OCI-LY7 (cell line): ENCODE measurements at regions not wholly inside any gene's neighbourhood (a gene's known extent, or its start where the extent isn't known, plus 50 kb on each side); places are given as distances from the start of the nearest gene placed in this dataset.

ENCODE experiments used
- BruUV-seq: library from RNA; stranded (reverse); fragments of 400-500 nt; replicated peaks from 2 replicates; lab custom pipeline; 2021; lab: Mats Ljungman, UMichigan
- CTCF ChIA-PET: fragments of 300-600 bp; sonication (Branson Sonifier 250); formaldehyde crosslinking; loops from one replicate; lab custom pipeline; 2022; ENCODE audit warnings: antibody characterized with exemption; ENCODE audit not compliant: unreplicated experiment; lab: Charles Lee
- POLR2A ChIA-PET: fragments of 300-600 bp; sonication (Branson Sonifier 250); formaldehyde crosslinking; loops from one replicate; lab custom pipeline; 2022; ENCODE audit warnings: antibody characterized with exemption; lab: Charles Lee
- DNase-seq: peaks from one replicate; pipeline ENCODE4 v3.0.0-alpha.2; 2015; ENCODE audit warnings: low spot score
- H2AFZ ChIP-seq: fragments of 200-600 bp; sonication (generic), shearing (Covaris generic); 2 replicates; pipeline ENCODE4 v1.6.1; 2014; ENCODE audit warnings: mild to moderate bottlenecking, antibody characterized with exemption, low read length, moderate library complexity
- H3K27ac ChIP-seq: fragments of 200-600 bp; sonication (generic); 2 replicates; pipeline ENCODE4 v1.5.1; 2014; ENCODE audit warnings: mixed run types, low read depth, mild to moderate bottlenecking, moderate library complexity, low read length, inconsistent platforms; ENCODE audit not compliant: poor library complexity, severe bottlenecking
- H3K36me3 ChIP-seq: fragments of 200-600 bp; sonication (generic); 2 replicates; pipeline ENCODE4 v1.6.1; 2014; ENCODE audit warnings: mild to moderate bottlenecking, antibody characterized with exemption, low read length, moderate library complexity, mixed read lengths; ENCODE audit not compliant: insufficient read depth
- H3K4me1 ChIP-seq: fragments of 200-600 bp; sonication (generic); 2 replicates; pipeline ENCODE4 v1.5.1; 2014; ENCODE audit warnings: mild to moderate bottlenecking, low read length; ENCODE audit not compliant: insufficient read depth, poor library complexity, severe bottlenecking
- H3K4me2 ChIP-seq: fragments of 200-600 bp; sonication (generic); 2 replicates; pipeline ENCODE4 v1.6.1; 2014; ENCODE audit warnings: mild to moderate bottlenecking, low read length
- H3K4me3 ChIP-seq: fragments of 200-600 bp; sonication (generic); 2 replicates; pipeline ENCODE4 v1.5.1; 2014; ENCODE audit warnings: mild to moderate bottlenecking, low read depth, low read length; ENCODE audit not compliant: poor library complexity, severe bottlenecking
- H3K79me2 ChIP-seq: fragments of 200-600 bp; sonication (generic); 2 replicates; pipeline ENCODE4 v1.6.1; 2016; ENCODE audit warnings: low read depth, mild to moderate bottlenecking, low read length, moderate library complexity, mixed read lengths; ENCODE audit not compliant: insufficient read depth
- H3K9me2 ChIP-seq: fragments of 200-600 bp; sonication (generic); 2 replicates; pipeline ENCODE4 v1.6.1; 2016; ENCODE audit warnings: mild to moderate bottlenecking, low read length, mixed read lengths; ENCODE audit not compliant: insufficient read depth
- H3K9me3 ChIP-seq: fragments of 200-600 bp; sonication (generic); 2 replicates; pipeline ENCODE4 v1.6.1; 2014; ENCODE audit warnings: mild to moderate bottlenecking, mixed run types, low read length, mixed read lengths
- H4K20me1 ChIP-seq: fragments of 200-600 bp; sonication (generic); 2 replicates; pipeline ENCODE4 v1.6.1; 2014; ENCODE audit warnings: mild to moderate bottlenecking, antibody characterized with exemption, low read length, moderate library complexity, mixed read lengths; ENCODE audit not compliant: insufficient read depth
- CTCF ChIP-seq: fragments of 200-600 bp; sonication (generic); conservative IDR thresholded peaks from 2 replicates; pipeline ENCODE4 v1.5.1; 2014; ENCODE audit warnings: mild to moderate bottlenecking, antibody characterized with exemption, low read length, moderate library complexity, mixed read lengths
- EZH2phosphoT487 ChIP-seq: fragments of 200-600 bp; sonication (generic); IDR thresholded peaks from 2 replicates; pipeline ENCODE4 v1.6.1; 2018; ENCODE audit warnings: low read depth, borderline replicate concordance, mild to moderate bottlenecking, mixed run types, antibody characterized with exemption, low read length, moderate library complexity, mixed read lengths
- intact Hi-C: fragments of 100-400 bp; cut with micrococcal nuclease; formaldehyde crosslinking; loops from one replicate; pipeline ENCODE4 v1.10.0; 2022; ENCODE audit not compliant: unreplicated experiment

GRCh38 chr10:62959553-62959952 is 143.4 kb upstream of the EGR2 start:
- intact Hi-C loops, result no loop called here
- Histone ChIP-seq H3K36me3 (no peaks in the 10 kb centered on the region), H3K9me2 (no peaks in the 10 kb centered on the region), H2AFZ (no peak overlapping the region), H3K79me2 (no peaks in the 10 kb centered on the region), H3K4me1 (no peaks in the 10 kb centered on the region), H3K4me3 (no peak overlapping the region), H3K9me3 (no peaks in the 10 kb centered on the region), H3K4me2 (no peak overlapping the region), H4K20me1 (no peaks in the 10 kb centered on the region), H3K27ac (no peak overlapping the region)
- no peak for TF ChIP-seq EZH2phosphoT487
- no peak for TF ChIP-seq CTCF
- no TSS peak for BruUV-seq
- ChIA-PET POLR2A (interaction anchor here (0.6 to 0.8 kb wide), 3 partner anchors 131 to 580 kb away, joined by 3 to 4 read pairs (median 3); no protein-coding TSS in a partner anchor), CTCF (no interaction called here)
- no peak for DNase-seq

GRCh38 chr10:62958980-62959379 is 142.8 kb upstream of the EGR2 start:
- POLR2A ChIA-PET, result interaction anchor here (0.6 to 0.7 kb wide), 2 partner anchors 210 to 1229 kb away, joined by 3 to 4 read pairs; no protein-coding TSS in a partner anchor

More at GRCh38 chr10:62958980-62959379, 142.8 kb upstream of the EGR2 start:
- Histone ChIP-seq H3K36me3 (no peaks in the 10 kb centered on the region), H3K27ac (no peak overlapping the region), H3K4me3 (no peak overlapping the region), H3K9me2 (no peaks in the 10 kb centered on the region), H2AFZ (no peak overlapping the region), H4K20me1 (no peaks in the 10 kb centered on the region), H3K4me1 (no peaks in the 10 kb centered on the region), H3K79me2 (no peaks in the 10 kb centered on the region), H3K4me2 (no peak overlapping the region), H3K9me3 (no peaks in the 10 kb centered on the region)
- no peak for DNase-seq
- TF ChIP-seq EZH2phosphoT487 (no peak), CTCF (no peak)
- no TSS peak for BruUV-seq
- CTCF ChIA-PET, result no interaction called here
- intact Hi-C loops, result no loop called here
